Tibial nerve (tissue), 4 donors: ENCODE measurements at regions not wholly inside any gene's neighbourhood (a gene's known extent, or its start where the extent isn't known, plus 50 kb on each side); places are given as distances from the start of the nearest gene placed in this dataset.

Experiments used
- DNase-seq, 2 donors: peaks; one replicate each; pipeline ENCODE4 v3.0.0-alpha.2; 2019; ENCODE audit warnings: low spot score in 2 of 2
- H3K27ac ChIP-seq, 4 donors: fragments of 200-600 bp; sonication (generic) in 3 of 4; one replicate each; pipeline ENCODE4 v1.5.1; 2017 to 2019; ENCODE audit warnings: mild to moderate bottlenecking in 1 of 4
- H3K27me3 ChIP-seq, 2 donors: fragments of 200-600 bp; sonication (generic) in 1 of 2; one replicate each; pipeline versions ENCODE4 v1.5.1 to v1.6.0; 2017 to 2019
- H3K36me3 ChIP-seq, 3 donors: fragments of 200-600 bp; sonication (generic); one replicate each; pipeline ENCODE4 v1.5.1; 2018 to 2019
- H3K4me1 ChIP-seq, 4 donors: fragments of 200-600 bp; sonication (generic) in 3 of 4; one replicate each; pipeline ENCODE4 v1.5.1; 2017 to 2019
- H3K4me3 ChIP-seq, 4 donors: fragments of 200-600 bp; sonication (generic) in 3 of 4; one replicate each; pipeline ENCODE4 v1.5.1; 2017 to 2019; ENCODE audit warnings: mild to moderate bottlenecking in 1 of 4, moderate library complexity in 1 of 4
- H3K9me3 ChIP-seq, 4 donors: fragments of 200-600 bp; sonication (generic) in 3 of 4; one replicate each; pipeline ENCODE4 v1.5.1; 2017 to 2019
- CTCF ChIP-seq, 5 experiments: fragments of 200-600 bp in 3 of 5; fragments of 450-650 bp in 2 of 5; sonication (generic) in 3 of 5; IDR thresholded peaks; one replicate each; pipeline ENCODE4 v1.5.1; 2016 to 2019; ENCODE audit warnings: antibody characterized with exemption in 5 of 5, mild to moderate bottlenecking in 3 of 5, moderate library complexity in 2 of 5
- EP300 ChIP-seq, 2 donors: sonication (generic); formaldehyde crosslinking; IDR thresholded peaks; one replicate each; pipeline ENCODE4 v1.6.1; 2017; ENCODE audit warnings: antibody characterized with exemption in 2 of 2, mild to moderate bottlenecking in 1 of 2
- POLR2A ChIP-seq, 2 donors: fragments of 450-650 bp; IDR thresholded peaks; one replicate each; pipeline ENCODE4 v1.6.1; 2017; ENCODE audit warnings: antibody characterized with exemption in 2 of 2, mild to moderate bottlenecking in 2 of 2, moderate library complexity in 2 of 2
- WGBS, 2 donors: methylation state at CpG; one replicate each; pipeline ENCODE4 v1.1.5; 2018; 5-methylcytosine and 5-hydroxymethylcytosine counted together

DNA sequence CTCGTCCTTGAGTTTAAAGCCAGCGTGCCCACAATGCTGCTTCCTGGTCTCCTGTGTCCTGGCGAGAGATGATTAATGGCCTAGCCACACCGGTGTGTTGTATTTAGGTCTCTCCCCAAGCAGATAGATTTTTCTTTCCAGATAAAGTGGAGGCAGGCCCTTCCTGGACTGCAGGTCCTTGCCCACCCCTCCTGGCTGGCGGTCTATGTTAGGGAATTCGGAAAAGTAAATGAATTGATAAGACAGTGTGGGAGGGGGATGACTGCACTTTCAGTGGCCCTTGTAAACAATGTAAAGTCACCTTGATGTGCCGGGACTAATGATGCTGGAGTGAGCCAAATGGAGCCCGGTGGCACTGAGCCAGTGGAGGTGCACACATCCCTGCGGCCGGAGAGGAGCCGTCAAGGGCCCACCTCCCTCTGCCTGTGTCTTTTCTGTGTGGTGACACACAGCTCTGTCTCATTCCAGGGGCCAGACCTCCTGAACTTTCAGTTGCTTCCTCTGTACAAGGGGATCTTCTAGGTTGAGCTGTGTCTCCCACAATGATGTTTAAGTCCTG is 70.6 kb upstream of the ESRRB start:
- 76 to 78% methylated on average over 11 of the region's 11 CpGs for WGBS, 2 donors
- no peak for DNase-seq
- TF ChIP-seq POLR2A (IDR thresholded peaks at IDR 0.05) (no peak), CTCF (IDR thresholded peaks at IDR 0.05) (no peak), EP300 (IDR thresholded peaks at IDR 0.05) (no peak)

DNA sequence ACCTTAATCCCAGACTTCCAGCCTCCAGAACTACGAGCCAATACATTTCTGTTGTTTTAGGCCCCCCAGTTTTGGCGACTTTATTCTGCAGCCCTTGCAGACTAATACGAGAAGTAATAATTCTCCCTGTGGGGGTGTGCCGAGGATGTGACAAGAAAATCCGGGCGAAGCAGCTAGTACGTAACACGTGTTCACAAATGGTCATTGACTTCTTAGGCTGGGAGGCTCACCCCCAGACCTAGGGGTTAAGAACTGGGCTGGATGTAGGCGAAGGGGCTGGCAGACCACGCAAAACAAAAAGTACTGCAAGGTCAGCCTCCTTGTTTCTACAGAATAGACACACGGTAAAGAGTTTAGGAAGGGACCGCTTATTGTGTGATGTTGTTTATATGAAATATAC is 69.8 kb upstream of the ESRRB start:
- no peak overlapping the region for H3K27ac ChIP-seq
- H3K9me3 ChIP-seq, result no peaks in the 10 kb centered on the region
- 76 to 78% methylated on average over 12 of the region's 12 CpGs for WGBS, 2 donors
- no peak overlapping the region for H3K4me3 ChIP-seq
- no peak for DNase-seq
- H3K27me3 ChIP-seq, result peaks cover 0 to 7% of the 10 kb centered on the region in 2 donors
- no peak for TF ChIP-seq POLR2A (IDR thresholded peaks at IDR 0.05)
- TF ChIP-seq CTCF (IDR thresholded peaks at IDR 0.05), result no peak
- H3K36me3 ChIP-seq, result no peaks in the 10 kb centered on the region
- peaks cover 0 to 5% (median 0%) of the 10 kb centered on the region in 4 donors for H3K4me1 ChIP-seq

More for the DNA sequence above, 70.6 kb upstream of the ESRRB start:
- Histone ChIP-seq H3K36me3 (no peaks in the 10 kb centered on the region), H3K27me3 (peaks cover 0 to 5% of the 10 kb centered on the region in 2 donors), H3K4me1 (peaks cover 0 to 4% (median 0%) of the 10 kb centered on the region in 4 donors), H3K4me3 (no peak overlapping the region), H3K27ac (no peak overlapping the region), H3K9me3 (no peaks in the 10 kb centered on the region)

GRCh38 chr14:76307786-76308780 is 67.9 kb upstream of the ESRRB start:
- no peak for DNase-seq
- H3K4me1 ChIP-seq, result peaks cover 0 to 5% (median 0%) of the 10 kb centered on the region in 4 donors
- H3K27ac ChIP-seq, result no peak overlapping the region
- 92 to 94% methylated on average over 15 of the region's 15 CpGs for WGBS, 2 donors
- no peak overlapping the region for H3K4me3 ChIP-seq
- no peaks in the 10 kb centered on the region for H3K9me3 ChIP-seq
- TF ChIP-seq EP300 (IDR thresholded peaks at IDR 0.05) (no peak), POLR2A (IDR thresholded peaks at IDR 0.05) (no peak), CTCF (IDR thresholded peaks at IDR 0.05) (no peak)
- H3K36me3 ChIP-seq, result no peaks in the 10 kb centered on the region
- H3K27me3 ChIP-seq, result peaks cover 0 to 13% of the 10 kb centered on the region in 2 donors

GRCh38 chr14:76309572-76310162 is 66.3 kb upstream of the ESRRB start:
- Histone ChIP-seq H3K4me3 (no peak overlapping the region), H3K4me1 (peaks cover 0 to 5% (median 0%) of the 10 kb centered on the region in 4 donors), H3K27me3 (peaks cover 0 to 13% of the 10 kb centered on the region in 2 donors), H3K36me3 (no peaks in the 10 kb centered on the region), H3K9me3 (no peaks in the 10 kb centered on the region), H3K27ac (no peak overlapping the region)
- whole genome bisulfite sequencing, 2 donors, result 68 to 71% methylated on average over 8 of the region's 8 CpGs
- no peak for DNase-seq
- TF ChIP-seq CTCF (IDR thresholded peaks at IDR 0.05) (no peak), POLR2A (IDR thresholded peaks at IDR 0.05) (no peak), EP300 (IDR thresholded peaks at IDR 0.05) (no peak)
